ENCODE measurements at regions not wholly inside any gene's neighbourhood (a gene's known extent, or its start where the extent isn't known, plus 50 kb on each side); places are given as distances from the start of the nearest gene placed in this dataset.

GRCh38 chr10:8722835-8723234 lies 668.3 kb downstream of the GATA3 start:
- no peak for DNase-seq

GRCh38 chr10:8725343-8725742 lies 670.9 kb downstream of the GATA3 start:
- no peak for DNase-seq

- no peak for DNase-seq
These were observed 671.7 kb downstream of the GATA3 start for GRCh38 chr10:8726084-8726778.

GRCh38 chr10:8726779-8727084 lies 672.2 kb downstream of the GATA3 start:
- no peak for DNase-seq

- DNase-seq = no peak
These were observed 676.9 kb downstream of the GATA3 start for GRCh38 chr10:8731121-8732095.

- no peak for DNase-seq
These were observed 684.5 kb downstream of the GATA3 start for GRCh38 chr10:8738987-8739386.

- no peak for DNase-seq
These were observed 697.8 kb downstream of the GATA3 start for GRCh38 chr10:8752146-8752843.

- DNase-seq = no peak
These were observed 703.5 kb downstream of the GATA3 start for GRCh38 chr10:8758029-8758428.

GRCh38 chr10:8766899-8767298 lies 712.4 kb downstream of the GATA3 start:
- no peak for DNase-seq

GRCh38 chr10:8767591-8767990 lies 713.1 kb downstream of the GATA3 start:
- no peak for DNase-seq

GRCh38 chr10:8768341-8768740 lies 713.9 kb downstream of the GATA3 start:
- no peak for DNase-seq

GRCh38 chr10:8768852-8769251 lies 714.4 kb downstream of the GATA3 start:
- DNase-seq = no peak

GRCh38 chr10:8776926-8777622 lies 722.6 kb downstream of the GATA3 start:
- DNase-seq = no peak

- no peak for DNase-seq
These were observed 724.2 kb downstream of the GATA3 start for GRCh38 chr10:8778713-8779112.

- no peak for DNase-seq
These were observed 733.2 kb downstream of the GATA3 start for GRCh38 chr10:8787649-8788048.

GRCh38 chr10:8790390-8790789 lies 735.9 kb downstream of the GATA3 start:
- no peak for DNase-seq

- DNase-seq = no peak
These were observed 740.4 kb downstream of the GATA3 start for GRCh38 chr10:8794860-8795259.

GRCh38 chr10:8800426-8800825 lies 745.9 kb downstream of the GATA3 start:
- DNase-seq = no peak

- DNase-seq = no peak
These were observed 749.5 kb downstream of the GATA3 start for GRCh38 chr10:8803992-8804391.

- no peak for DNase-seq
These were observed 756.2 kb downstream of the GATA3 start for GRCh38 chr10:8810677-8811076.

- DNase-seq = no peak
These were observed 756.7 kb downstream of the GATA3 start for GRCh38 chr10:8811201-8811600.

- DNase-seq = no peak
These were observed 761.5 kb downstream of the GATA3 start for GRCh38 chr10:8815969-8816368.

- DNase-seq = no peak
These were observed 762.8 kb downstream of the GATA3 start for GRCh38 chr10:8817299-8817698.
